Endothelial cell (in vitro differentiated cells): ENCODE measurements at regions not wholly inside any gene's neighbourhood (a gene's known extent, or its start where the extent isn't known, plus 50 kb on each side); places are given as distances from the start of the nearest gene placed in this dataset.
"Not testable (repeated sequence)": the region's sequence is repeated elsewhere in the genome, so short reads cannot be mapped to it uniquely, and the experiment has no call there.

ENCODE experiments used
- DNase-seq: peaks from one replicate; pipeline ENCODE4 v3.0.0; 2021; ENCODE audit warnings: low spot score
- H3K27ac Mint-ChIP-seq: one replicate; pipeline ENCODE4 v1.8.0; 2021; ENCODE audit warnings: mixed read lengths, inconsistent platforms; ENCODE audit not compliant: unreplicated experiment
- H3K27me3 Mint-ChIP-seq: one replicate; pipeline ENCODE4 v1.8.0; 2021; ENCODE audit warnings: mild to moderate bottlenecking, moderate library complexity, mixed read lengths, inconsistent platforms; ENCODE audit not compliant: unreplicated experiment
- H3K36me3 Mint-ChIP-seq: one replicate; pipeline ENCODE4 v1.8.0; 2021; ENCODE audit warnings: mild to moderate bottlenecking, low read depth, mixed read lengths, inconsistent platforms; ENCODE audit not compliant: unreplicated experiment
- H3K4me1 Mint-ChIP-seq: one replicate; pipeline ENCODE4 v1.8.0; 2021; ENCODE audit warnings: mild to moderate bottlenecking, mixed read lengths, inconsistent platforms; ENCODE audit not compliant: unreplicated experiment
- H3K4me3 Mint-ChIP-seq: one replicate; pipeline ENCODE4 v1.8.0; 2021; ENCODE audit warnings: mild to moderate bottlenecking, mixed read lengths, inconsistent platforms; ENCODE audit not compliant: unreplicated experiment
- H3K9me3 Mint-ChIP-seq: one replicate; pipeline ENCODE4 v1.8.0; 2021; ENCODE audit warnings: mixed read lengths, inconsistent platforms; ENCODE audit not compliant: unreplicated experiment
- TF ChIP-seq, protein P1 (sequence below): fragments of 200-600 bp; sonication (generic); IDR thresholded peaks from one replicate; pipeline ENCODE4 v1.5.0; 2021; ENCODE audit warnings: antibody characterized with exemption; ENCODE audit not compliant: unreplicated experiment

DNA sequence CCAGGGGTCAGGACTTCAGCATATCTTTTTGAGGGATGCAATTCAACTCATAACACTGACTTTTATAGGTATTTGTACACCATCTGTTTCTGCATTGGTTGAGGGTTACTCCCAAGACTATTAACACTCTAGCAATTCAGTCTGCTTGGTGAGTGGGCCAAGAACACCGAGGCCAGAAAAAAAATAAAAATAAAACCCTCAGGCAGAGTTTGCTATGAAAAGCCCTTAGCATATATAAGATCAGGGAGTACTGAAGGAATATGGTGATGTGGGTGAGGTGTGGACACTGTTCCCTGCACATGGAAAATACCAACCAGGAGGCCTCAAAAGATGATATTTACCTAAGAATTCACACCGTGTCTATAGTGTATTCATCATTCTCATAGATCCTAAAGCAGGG, 383.2 kb upstream of the UBE2E3 start:
- TF ChIP-seq, protein P1, sequence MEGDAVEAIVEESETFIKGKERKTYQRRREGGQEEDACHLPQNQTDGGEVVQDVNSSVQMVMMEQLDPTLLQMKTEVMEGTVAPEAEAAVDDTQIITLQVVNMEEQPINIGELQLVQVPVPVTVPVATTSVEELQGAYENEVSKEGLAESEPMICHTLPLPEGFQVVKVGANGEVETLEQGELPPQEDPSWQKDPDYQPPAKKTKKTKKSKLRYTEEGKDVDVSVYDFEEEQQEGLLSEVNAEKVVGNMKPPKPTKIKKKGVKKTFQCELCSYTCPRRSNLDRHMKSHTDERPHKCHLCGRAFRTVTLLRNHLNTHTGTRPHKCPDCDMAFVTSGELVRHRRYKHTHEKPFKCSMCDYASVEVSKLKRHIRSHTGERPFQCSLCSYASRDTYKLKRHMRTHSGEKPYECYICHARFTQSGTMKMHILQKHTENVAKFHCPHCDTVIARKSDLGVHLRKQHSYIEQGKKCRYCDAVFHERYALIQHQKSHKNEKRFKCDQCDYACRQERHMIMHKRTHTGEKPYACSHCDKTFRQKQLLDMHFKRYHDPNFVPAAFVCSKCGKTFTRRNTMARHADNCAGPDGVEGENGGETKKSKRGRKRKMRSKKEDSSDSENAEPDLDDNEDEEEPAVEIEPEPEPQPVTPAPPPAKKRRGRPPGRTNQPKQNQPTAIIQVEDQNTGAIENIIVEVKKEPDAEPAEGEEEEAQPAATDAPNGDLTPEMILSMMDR, result no peak
- Mint-ChIP-seq H3K27me3 (peaks cover 2% of the 10 kb centered on the region), H3K36me3 (no peaks in the 10 kb centered on the region), H3K27ac (no peak overlapping the region), H3K9me3 (no peaks in the 10 kb centered on the region), H3K4me1 (no peaks in the 10 kb centered on the region), H3K4me3 (no peak overlapping the region)
- DNase-seq, result no peak

DNA sequence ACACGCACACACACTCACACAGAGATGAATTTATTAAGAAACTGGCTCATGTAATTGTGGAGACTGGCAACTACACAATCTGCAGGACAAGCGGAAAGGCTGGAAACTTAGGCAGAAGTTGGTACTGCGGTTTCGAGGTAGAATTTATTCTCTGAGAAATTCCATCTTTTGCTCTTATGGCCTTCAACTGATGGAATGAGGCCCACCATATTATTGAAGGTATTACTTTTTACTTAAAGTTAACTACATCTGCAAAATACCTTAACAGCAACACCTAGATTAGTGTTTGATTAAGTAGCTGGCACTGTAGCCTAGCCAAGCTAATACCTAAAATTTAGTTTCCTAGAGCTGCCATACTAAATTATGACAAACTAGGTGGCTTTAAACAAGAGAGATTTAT, 384.0 kb upstream of the UBE2E3 start:
- no peaks in the 10 kb centered on the region for H3K9me3 Mint-ChIP-seq
- H3K36me3 Mint-ChIP-seq, result no peaks in the 10 kb centered on the region
- H3K4me3 Mint-ChIP-seq, result no peak overlapping the region
- peaks cover 2% of the 10 kb centered on the region for H3K27me3 Mint-ChIP-seq
- TF ChIP-seq, protein P1, result no peak
- DNase-seq, result no peak
- H3K4me1 Mint-ChIP-seq, result peaks cover under 1% of the 10 kb centered on the region
- no peak overlapping the region for H3K27ac Mint-ChIP-seq

DNA sequence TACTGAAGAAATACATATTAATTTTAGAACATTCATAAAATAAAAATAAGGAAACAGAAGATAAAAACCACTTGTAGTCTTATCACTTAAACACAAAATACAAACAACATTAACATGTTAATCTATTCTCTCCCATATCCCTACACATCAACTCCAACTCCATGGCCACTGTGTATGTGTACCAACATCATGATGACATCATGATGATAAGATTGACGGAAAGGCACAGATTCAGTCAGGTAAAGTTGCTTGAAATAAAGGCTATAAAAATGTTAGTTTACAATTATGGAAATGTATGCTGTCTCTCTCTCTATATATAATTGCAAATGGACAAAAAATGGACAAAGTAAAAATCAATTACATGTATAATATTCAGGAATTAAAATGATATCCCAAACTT, 388.5 kb upstream of the UBE2E3 start:
- Mint-ChIP-seq H3K36me3 (no peaks in the 10 kb centered on the region), H3K4me3 (no peak overlapping the region), H3K27ac (no peak overlapping the region), H3K27me3 (peaks cover 6% of the 10 kb centered on the region), H3K4me1 (peaks cover 2% of the 10 kb centered on the region), H3K9me3 (no peaks in the 10 kb centered on the region)
- DNase-seq, result no peak
- TF ChIP-seq, protein P1, result no peak

DNA sequence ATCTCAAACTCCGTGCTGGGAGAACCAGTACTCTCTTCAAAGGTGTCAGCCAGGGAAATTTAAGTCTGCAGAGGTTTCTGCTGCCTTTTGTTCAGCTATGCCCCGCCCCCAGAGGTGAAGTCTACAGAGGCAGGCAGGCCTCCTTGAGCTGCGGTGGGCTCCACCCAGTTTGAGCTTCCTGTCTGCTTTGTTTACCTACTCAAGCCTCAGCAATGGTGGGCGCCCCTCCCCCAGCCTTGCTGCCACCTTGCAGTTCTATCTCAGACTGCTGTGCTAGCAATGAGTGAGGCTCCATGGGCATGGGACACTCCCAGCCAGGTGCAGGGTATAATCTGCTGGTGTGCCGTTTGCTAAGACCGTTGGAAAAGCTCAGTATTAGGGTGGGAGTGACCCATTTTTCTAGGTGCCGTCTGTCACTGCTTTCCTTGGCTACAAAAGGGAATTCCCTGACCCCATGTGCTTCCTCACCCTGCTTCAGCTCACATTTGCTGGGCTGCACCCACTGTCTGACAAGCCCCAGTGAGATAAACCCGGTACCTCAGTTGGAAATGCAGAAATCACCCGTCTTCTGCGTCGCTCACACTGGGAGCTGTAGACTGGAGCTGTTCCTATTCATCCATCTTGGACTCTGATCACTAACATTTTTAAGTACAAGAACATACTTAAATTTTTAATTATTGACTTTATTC, 389.2 kb upstream of the UBE2E3 start:
- H3K9me3 Mint-ChIP-seq, H3K36me3 Mint-ChIP-seq, H3K4me1 Mint-ChIP-seq, H3K27ac Mint-ChIP-seq, DNase-seq, H3K27me3 Mint-ChIP-seq, H3K4me3 Mint-ChIP-seq: not testable (repeated sequence)

GRCh38 chr2:180583441-180584140, 396.8 kb upstream of the UBE2E3 start:
- Mint-ChIP-seq H3K4me1 (no peaks in the 10 kb centered on the region), H3K4me3 (no peak overlapping the region), H3K36me3 (no peaks in the 10 kb centered on the region), H3K9me3 (no peaks in the 10 kb centered on the region), H3K27ac (no peak overlapping the region), H3K27me3 (peaks cover 3% of the 10 kb centered on the region)
- no peak for DNase-seq
- TF ChIP-seq, protein P1, result no peak
